HepG2 (cell line): ENCODE measurements at regions not wholly inside any gene's neighbourhood (a gene's known extent, or its start where the extent isn't known, plus 50 kb on each side); places are given as distances from the start of the nearest gene placed in this dataset.

Experiments
- ATAC-seq: fragments of 200-7000 bp; cut with Tn5 transposase; 3 replicates; pipeline ENCODE4 v1.9.1; 2020; ENCODE audit warnings: mild to moderate bottlenecking, moderate library complexity
- BruUV-seq: library from RNA; stranded (reverse); fragments of 400-500 nt; replicated peaks from 2 replicates; lab custom pipeline; 2021; lab: Mats Ljungman, UMichigan
- CTCF ChIA-PET: fragments of 300-600 bp; formaldehyde crosslinking; extraction: SDS; loops from one replicate; lab custom pipeline; 2021; ENCODE audit warnings: low total read pairs, inconsistent platforms, low intra/inter-chr PET ratio; lab: Yijun Ruan, JAX
- POLR2A ChIA-PET: fragments of 350-600 bp; sonication (Branson Sonifier 250); formaldehyde crosslinking; loops from one replicate; lab custom pipeline; 2020; ENCODE audit warnings: antibody characterized with exemption, inconsistent platforms; lab: Yijun Ruan, JAX
- DNase-seq: peaks from one replicate; pipeline ENCODE4 v3.0.0-alpha.2; 2015; ENCODE audit warnings: low spot score
- FAIRE-seq: peaks from 3 replicates; lab custom pipeline; 2011; peaks lifted over from hg19 to GRCh38; lab: Jason Lieb, UNC
- H2AFZ ChIP-seq: one replicate; pipeline ENCODE4 v1.6.1; 2011; ENCODE audit warnings: low read length, inconsistent platforms
- H3K27ac ChIP-seq: fragments of 300-600 bp; 3 replicates; pipeline ENCODE4 v1.8.0; 2011; ENCODE audit warnings: mixed run types, mild to moderate bottlenecking, mixed read lengths, low read length, inconsistent platforms; ENCODE audit not compliant: insufficient read depth; ENCODE audit errors: extremely low read length
- H3K27me3 ChIP-seq, 2 experiments: fragments of 200-600 bp in 1 of 2; 2 replicates in 1 of 2; 3 replicates in 1 of 2; pipeline versions ENCODE4 v1.6.0 to v1.8.0; 2011; ENCODE audit warnings: low read length in 2 of 2, mild to moderate bottlenecking in 2 of 2, moderate library complexity in 2 of 2, inconsistent platforms in 1 of 2; ENCODE audit not compliant: insufficient read depth in 2 of 2, control insufficient read depth in 1 of 2
- H3K36me3 ChIP-seq, 2 experiments: fragments of 200-600 bp in 1 of 2; replicated peaks in 1 of 2; 2 replicates in 1 of 2; 3 replicates in 1 of 2; pipeline versions ENCODE4 v1.5.1 to v1.8.0; 2011; ENCODE audit warnings: low read length in 2 of 2, inconsistent platforms in 1 of 2; ENCODE audit not compliant: insufficient read depth in 2 of 2, control insufficient read depth in 1 of 2
- H3K4me1 ChIP-seq: 2 replicates; pipeline ENCODE4 v1.5.1; 2012; ENCODE audit warnings: low read length, inconsistent platforms; ENCODE audit not compliant: insufficient read depth
- H3K4me2 ChIP-seq: 2 replicates; pipeline ENCODE4 v1.6.0; 2011; ENCODE audit warnings: low read depth, low read length, inconsistent platforms
- H3K4me3 ChIP-seq, 3 experiments: fragments of 200-600 bp in 1 of 3; sonication (generic), shearing (Covaris generic) in 1 of 3; replicated peaks in 1 of 3; 2 replicates each; pipeline ENCODE4 v1.5.1; 2011 to 2016; ENCODE audit warnings: low read length in 3 of 3, inconsistent platforms in 2 of 3, low read depth in 2 of 3, mild to moderate bottlenecking in 2 of 3, control low read depth in 1 of 3, mixed read lengths in 1 of 3; ENCODE audit not compliant: insufficient read depth in 1 of 3
- H3K79me2 ChIP-seq: one replicate; pipeline ENCODE4 v1.6.1; 2011; ENCODE audit warnings: low read length, inconsistent platforms; ENCODE audit not compliant: insufficient read depth
- H3K9ac ChIP-seq: 2 replicates; pipeline ENCODE4 v1.6.0; 2011; ENCODE audit warnings: mild to moderate bottlenecking, low read depth, low read length, inconsistent platforms; ENCODE audit not compliant: insufficient read depth
- H3K9me3 ChIP-seq: 2 replicates; pipeline ENCODE4 v1.5.1; 2012; ENCODE audit warnings: mild to moderate bottlenecking, low read length
- H4K20me1 ChIP-seq: 2 replicates; pipeline ENCODE4 v1.6.0; 2011; ENCODE audit warnings: inconsistent platforms, mild to moderate bottlenecking, low read length, moderate library complexity; ENCODE audit not compliant: insufficient read depth
- BHLHE40 ChIP-seq: IDR thresholded peaks from 2 replicates; pipeline ENCODE4 v1.6.1; 2011; ENCODE audit warnings: low read length, improper control_type of control experiment
- KAT2B ChIP-seq: fragments of 150-350 bp; IDR thresholded peaks from 2 replicates; pipeline ENCODE4 v1.6.1; 2014; ENCODE audit warnings: low read depth, low read length, borderline replicate concordance
- MEF2D ChIP-seq: sonication (generic); formaldehyde crosslinking; IDR thresholded peaks from 2 replicates; pipeline ENCODE4 v1.5.1; 2020; ENCODE audit warnings: mild to moderate bottlenecking, missing genetic modification reagents
- ZNF138 ChIP-seq: sonication (generic); formaldehyde crosslinking; IDR thresholded peaks from 2 replicates; pipeline ENCODE4 v1.5.0; 2020; ENCODE audit warnings: mild to moderate bottlenecking, low read depth, missing genetic modification reagents
- ZNF205 ChIP-seq: IDR thresholded peaks from 2 replicates; pipeline ENCODE4 v1.6.1; 2018; ENCODE audit warnings: missing biosample characterization, missing genetic modification reagents
- ZNF451 ChIP-seq: sonication (generic); formaldehyde crosslinking; IDR thresholded peaks from 2 replicates; pipeline ENCODE4 v1.5.0; 2020; ENCODE audit warnings: mild to moderate bottlenecking, missing genetic modification reagents
- WGBS: methylation state at CpG from one replicate; pipeline ENCODE4 v1.1.6; 2017; ENCODE audit warnings: low lambda C conversion rate; 5-methylcytosine and 5-hydroxymethylcytosine counted together
- in situ Hi-C: cut with HindIII; loops from 2 replicates; pipeline ENCODE4 v1.10.0; 2017; ENCODE audit warnings: low pct_unique_long_range_greater_than_20kb; ENCODE audit not compliant: extremely low pct_ligation_motif_present
- intact Hi-C: fragments of 100-400 bp; cut with micrococcal nuclease; formaldehyde crosslinking; loops from one replicate; pipeline ENCODE4 v1.10.0; 2022; ENCODE audit not compliant: unreplicated experiment
- TF ChIP-seq, protein P1 (sequence below), 2 experiments: fragments of 450-650 bp in 1 of 2; sonication (generic) in 1 of 2; formaldehyde crosslinking in 1 of 2; IDR thresholded peaks; 2 replicates each; pipeline versions ENCODE4 v1.6.1 to v1.8.0; 2016 to 2022; ENCODE audit warnings: antibody characterized with exemption in 1 of 2, mild to moderate bottlenecking in 1 of 2, missing genetic modification reagents in 1 of 2
- TF ChIP-seq, protein P2 (sequence below): IDR thresholded peaks from 2 replicates; pipeline ENCODE4 v1.4.0; 2020; ENCODE audit warnings: mild to moderate bottlenecking, missing genetic modification reagents
- TF ChIP-seq, protein P3 (sequence below): sonication (generic); formaldehyde crosslinking; conservative IDR thresholded peaks from 2 replicates; pipeline ENCODE4 v1.4.0; 2020; ENCODE audit warnings: missing genetic modification reagents

DNA sequence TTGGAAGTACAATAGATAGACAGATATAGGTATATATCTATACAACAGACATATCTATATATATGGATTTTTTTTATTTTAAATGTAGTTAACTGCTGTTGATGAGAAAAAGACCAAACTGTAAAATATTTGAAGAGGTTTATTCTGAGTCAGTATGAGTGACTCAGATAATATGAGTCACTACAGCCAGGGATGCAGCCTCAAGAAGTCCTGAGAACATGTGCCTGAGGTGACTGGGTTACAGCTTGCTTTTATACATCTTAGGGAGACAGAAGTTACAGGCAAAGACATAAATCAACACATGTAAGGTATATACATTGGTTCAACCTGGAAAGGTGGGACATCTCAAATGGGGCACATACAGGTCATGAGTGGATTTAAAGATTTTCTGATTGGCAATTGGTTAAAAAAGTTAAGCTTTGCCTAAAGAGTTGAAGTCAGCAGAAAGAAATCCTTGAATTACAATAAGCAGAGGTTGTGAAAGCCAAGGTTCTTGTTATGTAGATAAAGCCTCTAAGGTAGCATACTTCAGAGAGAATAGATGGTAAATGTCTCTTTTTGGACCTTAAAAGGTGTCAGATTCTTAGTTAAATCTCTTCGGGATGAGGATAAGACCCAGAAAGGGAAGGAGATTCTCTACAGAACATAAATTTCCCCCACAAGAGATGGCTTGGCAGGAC lies 149.9 kb downstream of the RBM43 start:
- Histone ChIP-seq H3K9me3 (peaks cover 4% of the 10 kb centered on the region; the same call in 1 of the 2 replicates), H3K27me3 (no peaks in the 10 kb centered on the region), H3K4me1 (no peaks in the 10 kb centered on the region), H2AFZ (no peak overlapping the region), H3K4me3 (no peak overlapping the region), H3K27ac (no peak overlapping the region), H4K20me1 (no peaks in the 10 kb centered on the region), H3K36me3 (no peaks in the 10 kb centered on the region), H3K79me2 (no peaks in the 10 kb centered on the region), H3K9ac (no peak overlapping the region), H3K4me2 (no peak overlapping the region)
- no TSS peak for BruUV-seq
- ChIA-PET CTCF (no interaction called here), POLR2A (no interaction called here)
- DNase-seq (no peak), FAIRE-seq (no peak), ATAC-seq (no peak)
- intact Hi-C loops: no loop called here
- WGBS: 0% methylated on average over 1 of the region's 1 CpG
- in situ Hi-C loops: no loop called here
- TF ChIP-seq KAT2B (no peak), MEF2D (CRISPR knock-in tag) (no peak), ZNF138 (CRISPR knock-in tag) (no peak), ZNF451 (CRISPR knock-in tag) (no peak), BHLHE40 (no peak), ZNF205 (CRISPR knock-in tag) (no peak)
- TF ChIP-seq, protein P1, sequence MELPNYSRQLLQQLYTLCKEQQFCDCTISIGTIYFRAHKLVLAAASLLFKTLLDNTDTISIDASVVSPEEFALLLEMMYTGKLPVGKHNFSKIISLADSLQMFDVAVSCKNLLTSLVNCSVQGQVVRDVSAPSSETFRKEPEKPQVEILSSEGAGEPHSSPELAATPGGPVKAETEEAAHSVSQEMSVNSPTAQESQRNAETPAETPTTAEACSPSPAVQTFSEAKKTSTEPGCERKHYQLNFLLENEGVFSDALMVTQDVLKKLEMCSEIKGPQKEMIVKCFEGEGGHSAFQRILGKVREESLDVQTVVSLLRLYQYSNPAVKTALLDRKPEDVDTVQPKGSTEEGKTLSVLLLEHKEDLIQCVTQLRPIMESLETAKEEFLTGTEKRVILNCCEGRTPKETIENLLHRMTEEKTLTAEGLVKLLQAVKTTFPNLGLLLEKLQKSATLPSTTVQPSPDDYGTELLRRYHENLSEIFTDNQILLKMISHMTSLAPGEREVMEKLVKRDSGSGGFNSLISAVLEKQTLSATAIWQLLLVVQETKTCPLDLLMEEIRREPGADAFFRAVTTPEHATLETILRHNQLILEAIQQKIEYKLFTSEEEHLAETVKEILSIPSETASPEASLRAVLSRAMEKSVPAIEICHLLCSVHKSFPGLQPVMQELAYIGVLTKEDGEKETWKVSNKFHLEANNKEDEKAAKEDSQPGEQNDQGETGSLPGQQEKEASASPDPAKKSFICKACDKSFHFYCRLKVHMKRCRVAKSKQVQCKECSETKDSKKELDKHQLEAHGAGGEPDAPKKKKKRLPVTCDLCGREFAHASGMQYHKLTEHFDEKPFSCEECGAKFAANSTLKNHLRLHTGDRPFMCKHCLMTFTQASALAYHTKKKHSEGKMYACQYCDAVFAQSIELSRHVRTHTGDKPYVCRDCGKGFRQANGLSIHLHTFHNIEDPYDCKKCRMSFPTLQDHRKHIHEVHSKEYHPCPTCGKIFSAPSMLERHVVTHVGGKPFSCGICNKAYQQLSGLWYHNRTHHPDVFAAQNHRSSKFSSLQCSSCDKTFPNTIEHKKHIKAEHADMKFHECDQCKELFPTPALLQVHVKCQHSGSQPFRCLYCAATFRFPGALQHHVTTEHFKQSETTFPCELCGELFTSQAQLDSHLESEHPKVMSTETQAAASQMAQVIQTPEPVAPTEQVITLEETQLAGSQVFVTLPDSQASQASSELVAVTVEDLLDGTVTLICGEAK (IDR thresholded peaks at IDR 0.05): no peak
- TF ChIP-seq, protein P1 (CRISPR knock-in tag; IDR thresholded peaks at IDR 0.05): no peak
- TF ChIP-seq, protein P2, sequence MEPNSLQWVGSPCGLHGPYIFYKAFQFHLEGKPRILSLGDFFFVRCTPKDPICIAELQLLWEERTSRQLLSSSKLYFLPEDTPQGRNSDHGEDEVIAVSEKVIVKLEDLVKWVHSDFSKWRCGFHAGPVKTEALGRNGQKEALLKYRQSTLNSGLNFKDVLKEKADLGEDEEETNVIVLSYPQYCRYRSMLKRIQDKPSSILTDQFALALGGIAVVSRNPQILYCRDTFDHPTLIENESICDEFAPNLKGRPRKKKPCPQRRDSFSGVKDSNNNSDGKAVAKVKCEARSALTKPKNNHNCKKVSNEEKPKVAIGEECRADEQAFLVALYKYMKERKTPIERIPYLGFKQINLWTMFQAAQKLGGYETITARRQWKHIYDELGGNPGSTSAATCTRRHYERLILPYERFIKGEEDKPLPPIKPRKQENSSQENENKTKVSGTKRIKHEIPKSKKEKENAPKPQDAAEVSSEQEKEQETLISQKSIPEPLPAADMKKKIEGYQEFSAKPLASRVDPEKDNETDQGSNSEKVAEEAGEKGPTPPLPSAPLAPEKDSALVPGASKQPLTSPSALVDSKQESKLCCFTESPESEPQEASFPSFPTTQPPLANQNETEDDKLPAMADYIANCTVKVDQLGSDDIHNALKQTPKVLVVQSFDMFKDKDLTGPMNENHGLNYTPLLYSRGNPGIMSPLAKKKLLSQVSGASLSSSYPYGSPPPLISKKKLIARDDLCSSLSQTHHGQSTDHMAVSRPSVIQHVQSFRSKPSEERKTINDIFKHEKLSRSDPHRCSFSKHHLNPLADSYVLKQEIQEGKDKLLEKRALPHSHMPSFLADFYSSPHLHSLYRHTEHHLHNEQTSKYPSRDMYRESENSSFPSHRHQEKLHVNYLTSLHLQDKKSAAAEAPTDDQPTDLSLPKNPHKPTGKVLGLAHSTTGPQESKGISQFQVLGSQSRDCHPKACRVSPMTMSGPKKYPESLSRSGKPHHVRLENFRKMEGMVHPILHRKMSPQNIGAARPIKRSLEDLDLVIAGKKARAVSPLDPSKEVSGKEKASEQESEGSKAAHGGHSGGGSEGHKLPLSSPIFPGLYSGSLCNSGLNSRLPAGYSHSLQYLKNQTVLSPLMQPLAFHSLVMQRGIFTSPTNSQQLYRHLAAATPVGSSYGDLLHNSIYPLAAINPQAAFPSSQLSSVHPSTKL: no peak
- TF ChIP-seq, protein P3, sequence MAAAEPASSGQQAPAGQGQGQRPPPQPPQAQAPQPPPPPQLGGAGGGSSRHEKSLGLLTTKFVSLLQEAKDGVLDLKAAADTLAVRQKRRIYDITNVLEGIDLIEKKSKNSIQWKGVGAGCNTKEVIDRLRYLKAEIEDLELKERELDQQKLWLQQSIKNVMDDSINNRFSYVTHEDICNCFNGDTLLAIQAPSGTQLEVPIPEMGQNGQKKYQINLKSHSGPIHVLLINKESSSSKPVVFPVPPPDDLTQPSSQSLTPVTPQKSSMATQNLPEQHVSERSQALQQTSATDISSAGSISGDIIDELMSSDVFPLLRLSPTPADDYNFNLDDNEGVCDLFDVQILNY (CRISPR knock-in tag): no peak
